ENCODE measurements at regions not wholly inside any gene's neighbourhood (a gene's known extent, or its start where the extent isn't known, plus 50 kb on each side); places are given as distances from the start of the nearest gene placed in this dataset.

GRCh38 chr5:120852222-120852860 is 388.2 kb downstream of the PRR16 start (continued):
- no peak for TF ChIP-seq ZNF791 (tag by site-specific recombination; IDR thresholded peaks at IDR 0.05)
- no peak for TF ChIP-seq ZNF223 (tag by site-specific recombination; IDR thresholded peaks at IDR 0.05)
- no peak for TF ChIP-seq ZNF701 (tag by site-specific recombination; IDR thresholded peaks at IDR 0.05)
- TF ChIP-seq ZNF785 (tag by site-specific recombination; IDR thresholded peaks at IDR 0.05), result no peak
- no peak for TF ChIP-seq ZNF529 (tag by site-specific recombination; IDR thresholded peaks at IDR 0.05; ENCODE audit: insufficient replicate concordance)
- no peak for TF ChIP-seq REPIN1 (tag by site-specific recombination; IDR thresholded peaks at IDR 0.05; ENCODE audit: low read depth)
- no peak for TF ChIP-seq ZFP3 (tag by site-specific recombination; IDR thresholded peaks at IDR 0.05; ENCODE audit: low read depth)

- Histone ChIP-seq H3K4me1 (ENCODE audit: control insufficient read depth, insufficient read depth, low read length) (no peaks in the 10 kb centered on the region), H3K4me3 (ENCODE audit: low read depth, low read length) (no peak overlapping the region), H3K27ac (ENCODE audit: extremely low read depth, low read depth, low read length) (no peak overlapping the region), H3K36me3 (ENCODE audit: control insufficient read depth in 2 of 2, insufficient read depth in 1 of 2, low read length in 2 of 2) (no peaks in the 10 kb centered on the region), H3K9me3 (ENCODE audit: control insufficient read depth, insufficient read depth, low read depth, low read length) (no peaks in the 10 kb centered on the region)
- ChIA-PET CTCF (no interaction called here), POLR2A (no interaction called here)
- TF ChIP-seq ZNF48 (tag by site-specific recombination; IDR thresholded peaks at IDR 0.05) (no peak), GLIS1 (tag by site-specific recombination; IDR thresholded peaks at IDR 0.05) (no peak), ZNF600 (tag by site-specific recombination; IDR thresholded peaks at IDR 0.05) (no peak), ZNF26 (tag by site-specific recombination; IDR thresholded peaks at IDR 0.05) (no peak), PRDM2 (tag by site-specific recombination; IDR thresholded peaks at IDR 0.05; ENCODE audit: borderline replicate concordance) (no peak), ZNF416 (tag by site-specific recombination; IDR thresholded peaks at IDR 0.05) (no peak), ZNF785 (tag by site-specific recombination; IDR thresholded peaks at IDR 0.05) (no peak), ZNF248 (tag by site-specific recombination; IDR thresholded peaks at IDR 0.05) (no peak), ZFP41 (tag by site-specific recombination; IDR thresholded peaks at IDR 0.05; ENCODE audit: borderline replicate concordance) (no peak), SETDB1 (IDR thresholded peaks at IDR 0.05; ENCODE audit: insufficient read length, low read length) (no peak), ZBTB20 (tag by site-specific recombination; IDR thresholded peaks at IDR 0.05) (no peak), GLI2 (tag by site-specific recombination; IDR thresholded peaks at IDR 0.05; ENCODE audit: borderline replicate concordance, low read depth) (no peak), HOXA7 (CRISPR knock-in tag; IDR thresholded peaks at IDR 0.05; ENCODE audit: borderline replicate concordance) (no peak), REST (tag by site-specific recombination; IDR thresholded peaks at IDR 0.05) (no peak), ZNF707 (tag by site-specific recombination; IDR thresholded peaks at IDR 0.05) (no peak)
Observed at GRCh38 chr5:120866997-120867396, 402.9 kb downstream of the PRR16 start.
